WTC11 (cell line): ENCODE measurements at regions not wholly inside any gene's neighbourhood (a gene's known extent, or its start where the extent isn't known, plus 50 kb on each side); places are given as distances from the start of the nearest gene placed in this dataset.

Source experiments
- ATAC-seq: fragments of 200-7000 bp; cut with Tn5 transposase; 2 replicates; pipeline ENCODE4 v1.10.0; 2021; ENCODE audit warnings: mild to moderate bottlenecking, moderate library complexity
- CTCF ChIA-PET: fragments of 300-600 bp; sonication (Branson Sonifier 250); formaldehyde crosslinking; loops from one replicate; lab custom pipeline; 2021; ENCODE audit warnings: antibody characterized with exemption; lab: Charles Lee
- POLR2A ChIA-PET: fragments of 350-600 bp; sonication (Branson Sonifier 250); formaldehyde crosslinking; loops from one replicate; lab custom pipeline; 2021; ENCODE audit warnings: antibody characterized with exemption; lab: Charles Lee
- DNase-seq: peaks from one replicate; pipeline ENCODE4 v3.0.0; 2021; ENCODE audit warnings: low spot score
- H3K27ac Mint-ChIP-seq: 2 replicates; pipeline ENCODE4 v1.8.0; 2021; ENCODE audit warnings: mixed read lengths
- H3K27me3 Mint-ChIP-seq: 2 replicates; pipeline ENCODE4 v1.8.0; 2021; ENCODE audit warnings: low read depth, mild to moderate bottlenecking, moderate library complexity, mixed read lengths
- H3K36me3 Mint-ChIP-seq: 2 replicates; pipeline ENCODE4 v1.8.0; 2021; ENCODE audit warnings: mixed read lengths
- H3K4me1 Mint-ChIP-seq: 2 replicates; pipeline ENCODE4 v1.8.0; 2022; ENCODE audit warnings: mixed read lengths
- H3K4me3 Mint-ChIP-seq: 2 replicates; pipeline ENCODE4 v1.8.0; 2021; ENCODE audit warnings: mild to moderate bottlenecking, moderate library complexity, mixed read lengths
- H3K9me3 Mint-ChIP-seq: 2 replicates; pipeline ENCODE4 v1.8.0; 2021; ENCODE audit warnings: mixed read lengths
- AR ChIP-seq: fragments of 250-450 bp; sonication (Bioruptor Pico); IDR thresholded peaks from 2 replicates; pipeline ENCODE4 v1.9.0; 2021; ENCODE audit warnings: mild to moderate bottlenecking
- ATF1 ChIP-seq: sonication (generic); formaldehyde crosslinking; IDR thresholded peaks from 2 replicates; pipeline ENCODE4 v1.8.1; 2023; ENCODE audit warnings: mild to moderate bottlenecking, moderate library complexity, missing genetic modification reagents
- ATF3 ChIP-seq: sonication (generic); formaldehyde crosslinking; conservative IDR thresholded peaks from 2 replicates; pipeline ENCODE4 v1.8.1; 2022; ENCODE audit warnings: mild to moderate bottlenecking, missing genetic modification reagents
- CBFB ChIP-seq: sonication (generic); formaldehyde crosslinking; IDR thresholded peaks from 2 replicates; pipeline ENCODE4 v1.8.1; 2022; ENCODE audit warnings: mild to moderate bottlenecking, low read depth, missing genetic modification reagents
- CDX4 ChIP-seq: fragments of 250-450 bp; sonication (Bioruptor Pico); IDR thresholded peaks from 2 replicates; pipeline ENCODE4 v1.9.0; 2021; ENCODE audit warnings: moderate library complexity, mild to moderate bottlenecking, inconsistent platforms, borderline replicate concordance
- CREM ChIP-seq: sonication (generic); formaldehyde crosslinking; IDR thresholded peaks from 2 replicates; pipeline ENCODE4 v1.8.1; 2022; ENCODE audit warnings: mild to moderate bottlenecking, missing genetic modification reagents, moderate library complexity
- E2F5 ChIP-seq: sonication (generic); formaldehyde crosslinking; IDR thresholded peaks from 2 replicates; pipeline ENCODE4 v1.8.1; 2022; ENCODE audit warnings: mild to moderate bottlenecking, moderate library complexity, missing genetic modification reagents
- ETV6 ChIP-seq: sonication (generic); formaldehyde crosslinking; IDR thresholded peaks from 2 replicates; pipeline ENCODE4 v1.8.1; 2022; ENCODE audit warnings: mild to moderate bottlenecking, missing genetic modification reagents
- FOXJ3 ChIP-seq: sonication (generic); formaldehyde crosslinking; IDR thresholded peaks from 2 replicates; pipeline ENCODE4 v1.9.0; 2021; ENCODE audit warnings: missing genetic modification reagents, mild to moderate bottlenecking, borderline replicate concordance
- FOXP4 ChIP-seq: sonication (generic); formaldehyde crosslinking; IDR thresholded peaks from 2 replicates; pipeline ENCODE4 v1.8.0; 2022; ENCODE audit warnings: mild to moderate bottlenecking, missing genetic modification reagents
- KAT7 ChIP-seq: sonication (generic); formaldehyde crosslinking; IDR thresholded peaks from 2 replicates; pipeline ENCODE4 v1.8.1; 2023; ENCODE audit warnings: missing genetic modification reagents, mild to moderate bottlenecking, borderline replicate concordance
- MYBL2 ChIP-seq: sonication (generic); formaldehyde crosslinking; IDR thresholded peaks from 2 replicates; pipeline ENCODE4 v1.8.1; 2023; ENCODE audit warnings: mild to moderate bottlenecking, moderate library complexity, missing genetic modification reagents
- PREB ChIP-seq: sonication (generic); formaldehyde crosslinking; IDR thresholded peaks from 2 replicates; pipeline ENCODE4 v1.8.1; 2022; ENCODE audit warnings: mild to moderate bottlenecking, missing genetic modification reagents, moderate library complexity, borderline replicate concordance
- STAT6 ChIP-seq: sonication (generic); formaldehyde crosslinking; conservative IDR thresholded peaks from 2 replicates; pipeline ENCODE4 v1.8.1; 2023; ENCODE audit warnings: mild to moderate bottlenecking, low read depth, missing genetic modification reagents, moderate library complexity
- TCF7 ChIP-seq: sonication (generic); formaldehyde crosslinking; IDR thresholded peaks from 2 replicates; pipeline ENCODE4 v1.8.0; 2022; ENCODE audit warnings: mild to moderate bottlenecking, low read depth, missing genetic modification reagents, moderate library complexity
- TEAD4 ChIP-seq: sonication (generic); formaldehyde crosslinking; IDR thresholded peaks from 2 replicates; pipeline ENCODE4 v1.8.0; 2022; ENCODE audit warnings: mild to moderate bottlenecking, missing genetic modification reagents
- ZNF671 ChIP-seq: fragments of 250-450 bp; sonication (Bioruptor Pico); IDR thresholded peaks from 2 replicates; pipeline ENCODE4 v1.8.0; 2021; ENCODE audit warnings: mild to moderate bottlenecking

GRCh38 chrX:96579252-96579651, 105.4 kb upstream of the DIAPH2 start (continued):
- TF ChIP-seq STAT6 (CRISPR knock-in tag) (no peak), KAT7 (CRISPR knock-in tag) (no peak)

GRCh38 chrX:96590403-96590802, 94.2 kb upstream of the DIAPH2 start:
- POLR2A ChIA-PET, result no interaction called here
- CTCF ChIA-PET, result no interaction called here
- no peaks in the 10 kb centered on the region for H3K4me1 Mint-ChIP-seq
- DNase-seq, result no peak
- TF ChIP-seq ATF3 (CRISPR knock-in tag), result no peak
- no peak for TF ChIP-seq FOXJ3 (CRISPR knock-in tag)
- no peak for TF ChIP-seq E2F5 (CRISPR knock-in tag)
- no peak for TF ChIP-seq FOXP4 (CRISPR knock-in tag)
- no peak for TF ChIP-seq MYBL2 (CRISPR knock-in tag)
- no peak for TF ChIP-seq ZNF671 (CRISPR knock-in tag)
- TF ChIP-seq TCF7 (CRISPR knock-in tag), result no peak
- TF ChIP-seq PREB (CRISPR knock-in tag), result no peak
- TF ChIP-seq ETV6 (CRISPR knock-in tag), result no peak
- TF ChIP-seq CDX4 (CRISPR knock-in tag), result no peak
- TF ChIP-seq AR (CRISPR knock-in tag), result no peak
- no peak for TF ChIP-seq CREM (CRISPR knock-in tag)
- no peak for TF ChIP-seq CBFB (CRISPR knock-in tag)
- TF ChIP-seq TEAD4, result no peak
- no peak for TF ChIP-seq ATF1
- no peak overlapping the region for H3K27ac Mint-ChIP-seq
- H3K4me3 Mint-ChIP-seq, result no peak overlapping the region
- no peak for ATAC-seq
- peaks cover under 1% of the 10 kb centered on the region; the same call in 1 of the 2 replicates for H3K27me3 Mint-ChIP-seq
- H3K36me3 Mint-ChIP-seq, result no peaks in the 10 kb centered on the region
- 0 out of 2 replicates have a peak, but pooled peaks cover 3% of the 10 kb centered on the region for H3K9me3 Mint-ChIP-seq
